ENCODE measurements at regions not wholly inside any gene's neighbourhood (a gene's known extent, or its start where the extent isn't known, plus 50 kb on each side); places are given as distances from the start of the nearest gene placed in this dataset.

DNA sequence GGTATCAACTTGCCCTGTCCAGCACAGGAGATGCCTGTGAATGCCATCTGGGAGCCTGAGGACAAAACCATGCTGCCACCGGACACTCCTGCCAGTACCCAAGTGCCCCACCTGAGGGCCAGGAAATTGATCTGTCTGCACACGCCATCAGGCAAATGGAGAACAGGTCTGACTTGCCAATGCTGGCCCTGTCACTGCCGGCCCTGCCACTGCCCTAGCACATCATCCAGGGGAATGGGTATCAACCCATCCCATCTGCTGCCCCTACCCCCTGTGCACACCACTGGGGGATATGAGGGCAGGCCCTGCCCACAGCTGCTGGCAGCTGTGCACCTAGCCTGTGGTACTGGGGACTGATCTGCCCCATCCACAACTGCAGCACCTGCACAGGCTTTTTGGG is 1081.6 kb upstream of the EYS start:
- no peak overlapping the region for H2AFZ ChIP-seq
- no peaks in the 10 kb centered on the region for H4K20me1 ChIP-seq (ENCODE audit: insufficient read depth)
- POLR2A ChIA-PET (ENCODE audit: unreplicated experiment): no interaction called here
- no peaks in the 10 kb centered on the region for H3K9me3 ChIP-seq (ENCODE audit: insufficient read depth, low read depth)
- H3K79me2 ChIP-seq (ENCODE audit: low read depth): no peaks in the 10 kb centered on the region
- TF ChIP-seq, protein P1, sequence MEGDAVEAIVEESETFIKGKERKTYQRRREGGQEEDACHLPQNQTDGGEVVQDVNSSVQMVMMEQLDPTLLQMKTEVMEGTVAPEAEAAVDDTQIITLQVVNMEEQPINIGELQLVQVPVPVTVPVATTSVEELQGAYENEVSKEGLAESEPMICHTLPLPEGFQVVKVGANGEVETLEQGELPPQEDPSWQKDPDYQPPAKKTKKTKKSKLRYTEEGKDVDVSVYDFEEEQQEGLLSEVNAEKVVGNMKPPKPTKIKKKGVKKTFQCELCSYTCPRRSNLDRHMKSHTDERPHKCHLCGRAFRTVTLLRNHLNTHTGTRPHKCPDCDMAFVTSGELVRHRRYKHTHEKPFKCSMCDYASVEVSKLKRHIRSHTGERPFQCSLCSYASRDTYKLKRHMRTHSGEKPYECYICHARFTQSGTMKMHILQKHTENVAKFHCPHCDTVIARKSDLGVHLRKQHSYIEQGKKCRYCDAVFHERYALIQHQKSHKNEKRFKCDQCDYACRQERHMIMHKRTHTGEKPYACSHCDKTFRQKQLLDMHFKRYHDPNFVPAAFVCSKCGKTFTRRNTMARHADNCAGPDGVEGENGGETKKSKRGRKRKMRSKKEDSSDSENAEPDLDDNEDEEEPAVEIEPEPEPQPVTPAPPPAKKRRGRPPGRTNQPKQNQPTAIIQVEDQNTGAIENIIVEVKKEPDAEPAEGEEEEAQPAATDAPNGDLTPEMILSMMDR (conservative IDR thresholded peaks at IDR 0.05): no peak
- TF ChIP-seq EZH2 (IDR thresholded peaks at IDR 0.05; ENCODE audit: low read depth): no peak
- no peaks in the 10 kb centered on the region for H3F3A ChIP-seq (ENCODE audit: insufficient read depth, low read depth)
- DNase-seq: no peak
- no TSS peak for BruUV-seq (replicated peaks)
- H3K36me3 ChIP-seq (ENCODE audit: low read depth): no peaks in the 10 kb centered on the region
- no peaks in the 10 kb centered on the region for H3K27me3 ChIP-seq (ENCODE audit: insufficient read depth, low read depth)
- no peaks in the 10 kb centered on the region for H3K9me2 ChIP-seq (ENCODE audit: insufficient read depth)
- CTCF ChIA-PET: no interaction called here
- H3K4me2 ChIP-seq: no peak overlapping the region
- intact Hi-C loops (cut with micrococcal nuclease; ENCODE audit: unreplicated experiment): no loop called here
- H3K27ac ChIP-seq: no peak overlapping the region
- no peaks in the 10 kb centered on the region for H3K4me1 ChIP-seq (replicated peaks; ENCODE audit: insufficient read depth)
- no peak overlapping the region for H3K4me3 ChIP-seq

DNA sequence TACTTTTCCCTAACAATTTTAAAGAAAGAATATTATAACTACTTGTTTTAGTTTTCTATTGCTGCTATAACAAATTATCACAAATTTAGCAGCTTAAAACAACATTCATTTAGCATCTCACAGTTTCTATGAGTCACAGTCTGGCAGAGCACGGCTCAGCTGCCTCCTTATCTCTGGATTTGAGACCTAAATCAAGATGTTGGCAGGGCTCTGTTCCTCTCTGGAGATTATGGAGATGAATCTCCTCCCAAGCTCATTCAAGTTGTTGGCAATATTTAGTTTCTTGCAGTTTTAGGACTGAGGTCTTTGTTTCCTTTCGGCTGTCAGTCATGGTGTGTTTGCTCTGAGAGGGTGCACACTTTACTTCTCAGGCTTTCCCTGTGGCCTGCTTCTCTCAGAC is 1065.8 kb upstream of the EYS start:
- Histone ChIP-seq H3K4me2 (no peak overlapping the region), H3K9me3 (ENCODE audit: insufficient read depth, low read depth) (no peaks in the 10 kb centered on the region), H3K36me3 (ENCODE audit: low read depth) (no peaks in the 10 kb centered on the region), H3K9me2 (ENCODE audit: insufficient read depth) (no peaks in the 10 kb centered on the region; the same call in 1 of the 2 replicates), H3K27ac (no peak overlapping the region), H3K79me2 (ENCODE audit: low read depth) (no peaks in the 10 kb centered on the region), H3K4me1 (replicated peaks; ENCODE audit: insufficient read depth) (no peaks in the 10 kb centered on the region), H4K20me1 (ENCODE audit: insufficient read depth) (no peaks in the 10 kb centered on the region), H2AFZ (no peak overlapping the region), H3F3A (ENCODE audit: insufficient read depth, low read depth) (no peaks in the 10 kb centered on the region), H3K4me3 (no peak overlapping the region), H3K27me3 (ENCODE audit: insufficient read depth, low read depth) (no peaks in the 10 kb centered on the region)
- no peak for TF ChIP-seq EZH2 (IDR thresholded peaks at IDR 0.05; ENCODE audit: low read depth)
- TF ChIP-seq, protein P1 (conservative IDR thresholded peaks at IDR 0.05): no peak
- POLR2A ChIA-PET (ENCODE audit: unreplicated experiment): no interaction called here
- CTCF ChIA-PET: no interaction called here
- no peak for DNase-seq
- intact Hi-C loops (cut with micrococcal nuclease; ENCODE audit: unreplicated experiment): no loop called here
- BruUV-seq (replicated peaks): no TSS peak

DNA sequence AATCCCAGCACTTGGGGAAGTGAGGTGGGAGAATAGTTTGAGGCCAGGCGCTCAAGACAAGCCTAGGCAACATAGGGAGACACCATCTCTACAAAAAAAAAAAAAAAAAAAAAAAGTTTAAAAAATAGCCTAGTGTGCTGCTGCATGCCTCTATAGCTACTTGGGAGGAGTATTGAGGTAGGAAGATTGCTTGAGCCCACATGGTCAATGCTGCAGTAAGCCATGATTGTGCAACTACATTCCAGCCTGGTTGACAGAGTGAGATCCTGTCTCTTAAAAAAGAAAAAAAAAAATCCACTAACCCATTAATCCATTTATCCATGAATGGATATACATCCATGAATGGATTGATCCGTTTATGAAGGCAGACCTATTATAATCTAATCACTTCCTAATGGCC is 1064.6 kb upstream of the EYS start:
- intact Hi-C loops (cut with micrococcal nuclease; ENCODE audit: unreplicated experiment): no loop called here
- Histone ChIP-seq H3K9me3 (ENCODE audit: insufficient read depth, low read depth) (no peaks in the 10 kb centered on the region), H2AFZ (no peak overlapping the region), H3K9me2 (ENCODE audit: insufficient read depth) (no peaks in the 10 kb centered on the region; the same call in 1 of the 2 replicates), H3K4me3 (no peak overlapping the region), H3K79me2 (ENCODE audit: low read depth) (no peaks in the 10 kb centered on the region), H4K20me1 (ENCODE audit: insufficient read depth) (no peaks in the 10 kb centered on the region), H3K4me1 (replicated peaks; ENCODE audit: insufficient read depth) (no peaks in the 10 kb centered on the region), H3F3A (ENCODE audit: insufficient read depth, low read depth) (no peaks in the 10 kb centered on the region), H3K27ac (no peak overlapping the region), H3K36me3 (ENCODE audit: low read depth) (no peaks in the 10 kb centered on the region), H3K27me3 (ENCODE audit: insufficient read depth, low read depth) (no peaks in the 10 kb centered on the region), H3K4me2 (no peak overlapping the region)
- ChIA-PET POLR2A (ENCODE audit: unreplicated experiment) (no interaction called here), CTCF (no interaction called here)
- BruUV-seq (replicated peaks): no TSS peak
- no peak for DNase-seq
- TF ChIP-seq, protein P1 (conservative IDR thresholded peaks at IDR 0.05): no peak

Data from PC-9 (cell line).